HEK293 (cell line): ENCODE measurements at regions not wholly inside any gene's neighbourhood (a gene's known extent, or its start where the extent isn't known, plus 50 kb on each side); places are given as distances from the start of the nearest gene placed in this dataset.

Experiments
- CTCF ChIA-PET: fragments of 350-600 bp; formaldehyde crosslinking; extraction: SDS; loops from one replicate; lab custom pipeline; 2021; ENCODE audit warnings: antibody characterized with exemption; lab: Yijun Ruan, JAX
- POLR2A ChIA-PET: fragments of 300-600 bp; formaldehyde crosslinking; extraction: SDS; loops from one replicate; lab custom pipeline; 2020; ENCODE audit warnings: antibody characterized with exemption, inconsistent platforms; lab: Yijun Ruan, JAX
- H3K27ac ChIP-seq: fragments of 200-500 bp; sonication (Bioruptor generic); 2 replicates; pipeline ENCODE4 v1.5.1; 2014; ENCODE audit warnings: low read depth, low read length, control low read depth, inconsistent platforms; ENCODE audit errors: extremely low read depth
- H3K36me3 ChIP-seq, 2 experiments: fragments of 200-500 bp in 1 of 2; sonication (Bioruptor generic) in 1 of 2; 1 replicate in 1 of 2; 2 replicates in 1 of 2; pipeline ENCODE4 v1.5.1; 2014 to 2017; ENCODE audit warnings: inconsistent platforms in 2 of 2, low read length in 2 of 2; ENCODE audit not compliant: control insufficient read depth in 2 of 2, insufficient read depth in 1 of 2
- H3K4me1 ChIP-seq: fragments of 200-500 bp; sonication (Bioruptor generic); 2 replicates; pipeline ENCODE4 v1.5.1; 2014; ENCODE audit warnings: mild to moderate bottlenecking, low read length, inconsistent platforms; ENCODE audit not compliant: control insufficient read depth, insufficient read depth
- H3K4me3 ChIP-seq: 2 replicates; pipeline ENCODE4 v1.5.1; 2011; ENCODE audit warnings: low read depth, mild to moderate bottlenecking, control low read depth, low read length, moderate library complexity
- H3K9me3 ChIP-seq: fragments of 200-500 bp; sonication (Bioruptor generic); 2 replicates; pipeline ENCODE4 v1.5.1; 2014; ENCODE audit warnings: low read depth, low read length, inconsistent platforms; ENCODE audit not compliant: control insufficient read depth, insufficient read depth
- GFI1B ChIP-seq: fragments of 450-650 bp; formaldehyde crosslinking; IDR thresholded peaks from 2 replicates; pipeline ENCODE4 v1.5.1; 2016; ENCODE audit warnings: missing biosample characterization, missing genetic modification characterization
- OSR2 ChIP-seq: fragments of 450-650 bp; formaldehyde crosslinking; IDR thresholded peaks from 2 replicates; pipeline ENCODE4 v1.5.1; 2016; ENCODE audit warnings: missing biosample characterization, missing genetic modification characterization
- PRDM2 ChIP-seq: fragments of 450-650 bp; formaldehyde crosslinking; IDR thresholded peaks from 2 replicates; pipeline ENCODE4 v1.5.1; 2016; ENCODE audit warnings: missing biosample characterization, missing genetic modification characterization, borderline replicate concordance
- RBAK ChIP-seq: fragments of 450-650 bp; formaldehyde crosslinking; IDR thresholded peaks from 2 replicates; pipeline ENCODE4 v1.5.1; 2016; ENCODE audit warnings: missing biosample characterization, missing genetic modification characterization
- WT1 ChIP-seq: fragments of 450-650 bp; formaldehyde crosslinking; IDR thresholded peaks from 2 replicates; pipeline ENCODE4 v1.5.1; 2016; ENCODE audit warnings: missing biosample characterization, missing genetic modification characterization
- YY2 ChIP-seq: fragments of 450-650 bp; formaldehyde crosslinking; IDR thresholded peaks from 2 replicates; pipeline ENCODE4 v1.5.1; 2016; ENCODE audit warnings: missing biosample characterization, missing genetic modification characterization
- ZBTB21 ChIP-seq: fragments of 450-650 bp; formaldehyde crosslinking; IDR thresholded peaks from 2 replicates; pipeline ENCODE4 v1.5.1; 2017; ENCODE audit warnings: missing biosample characterization, missing genetic modification characterization
- ZBTB49 ChIP-seq: fragments of 450-650 bp; formaldehyde crosslinking; IDR thresholded peaks from 2 replicates; pipeline ENCODE4 v1.5.1; 2016; ENCODE audit warnings: missing biosample characterization, missing genetic modification characterization, low read depth
- ZNF132 ChIP-seq: fragments of 450-650 bp; formaldehyde crosslinking; IDR thresholded peaks from 2 replicates; pipeline ENCODE4 v1.5.1; 2017; ENCODE audit warnings: missing biosample characterization, missing genetic modification characterization, borderline replicate concordance
- ZNF146 ChIP-seq: fragments of 450-650 bp; formaldehyde crosslinking; IDR thresholded peaks from 2 replicates; pipeline ENCODE4 v1.5.1; 2016; ENCODE audit warnings: missing biosample characterization, missing genetic modification characterization
- ZNF157 ChIP-seq: fragments of 450-650 bp; formaldehyde crosslinking; IDR thresholded peaks from 2 replicates; pipeline ENCODE4 v1.5.1; 2016; ENCODE audit warnings: missing biosample characterization, missing genetic modification characterization
- ZNF214 ChIP-seq: fragments of 450-650 bp; formaldehyde crosslinking; IDR thresholded peaks from 2 replicates; pipeline ENCODE4 v1.5.1; 2017; ENCODE audit warnings: missing biosample characterization, mild to moderate bottlenecking, missing genetic modification characterization, borderline replicate concordance
- ZNF292 ChIP-seq: fragments of 450-650 bp; formaldehyde crosslinking; IDR thresholded peaks from 2 replicates; pipeline ENCODE4 v1.5.1; 2016; ENCODE audit warnings: low read depth, missing biosample characterization, missing genetic modification characterization, borderline replicate concordance
- ZNF510 ChIP-seq: fragments of 450-650 bp; formaldehyde crosslinking; IDR thresholded peaks from 2 replicates; pipeline ENCODE4 v1.5.1; 2018; ENCODE audit warnings: mild to moderate bottlenecking, missing genetic modification characterization, missing biosample characterization; ENCODE audit not compliant: insufficient replicate concordance
- ZNF560 ChIP-seq: fragments of 450-650 bp; formaldehyde crosslinking; IDR thresholded peaks from 2 replicates; pipeline ENCODE4 v1.5.1; 2017; ENCODE audit warnings: missing biosample characterization, missing genetic modification characterization, borderline replicate concordance
- ZNF585B ChIP-seq: fragments of 450-650 bp; formaldehyde crosslinking; IDR thresholded peaks from 2 replicates; pipeline ENCODE4 v1.5.1; 2016; ENCODE audit warnings: missing biosample characterization, missing genetic modification characterization
- ZNF654 ChIP-seq: fragments of 450-650 bp; formaldehyde crosslinking; IDR thresholded peaks from 2 replicates; pipeline ENCODE4 v1.5.1; 2016; ENCODE audit warnings: low read depth, missing biosample characterization, missing genetic modification characterization
- ZSCAN23 ChIP-seq: fragments of 450-650 bp; formaldehyde crosslinking; IDR thresholded peaks from 2 replicates; pipeline ENCODE4 v1.5.1; 2016; ENCODE audit warnings: missing biosample characterization, missing genetic modification characterization
- TF ChIP-seq, protein P1 (sequence below): fragments of 450-650 bp; formaldehyde crosslinking; IDR thresholded peaks from 2 replicates; pipeline ENCODE4 v1.5.1; 2016; ENCODE audit warnings: missing biosample characterization, missing genetic modification characterization
- TF ChIP-seq, protein P2 (sequence below): fragments of 450-650 bp; formaldehyde crosslinking; IDR thresholded peaks from 2 replicates; pipeline ENCODE4; 2016; ENCODE audit warnings: missing biosample characterization, missing genetic modification characterization

DNA sequence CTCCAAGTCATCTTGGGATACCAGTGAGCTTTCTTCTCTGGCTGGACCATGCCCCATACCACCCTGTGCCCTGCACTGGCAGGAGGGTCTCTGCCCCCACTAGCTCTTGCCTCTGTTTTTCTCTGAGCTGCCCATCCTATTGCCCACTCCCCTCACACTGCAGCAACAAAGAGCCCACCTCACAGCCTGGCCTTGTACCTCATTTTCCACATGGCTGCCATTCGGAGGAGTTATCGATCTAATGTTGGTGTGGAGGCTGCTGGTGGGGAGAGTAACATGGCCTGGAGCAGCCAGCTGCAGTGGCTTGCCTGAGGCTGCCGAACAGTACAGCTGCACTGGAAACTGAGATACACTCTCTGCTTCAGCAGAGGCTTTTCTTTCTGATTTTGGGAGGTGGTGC lies 65.7 kb upstream of the AGBL1 start (continued):
- TF ChIP-seq, protein P1, sequence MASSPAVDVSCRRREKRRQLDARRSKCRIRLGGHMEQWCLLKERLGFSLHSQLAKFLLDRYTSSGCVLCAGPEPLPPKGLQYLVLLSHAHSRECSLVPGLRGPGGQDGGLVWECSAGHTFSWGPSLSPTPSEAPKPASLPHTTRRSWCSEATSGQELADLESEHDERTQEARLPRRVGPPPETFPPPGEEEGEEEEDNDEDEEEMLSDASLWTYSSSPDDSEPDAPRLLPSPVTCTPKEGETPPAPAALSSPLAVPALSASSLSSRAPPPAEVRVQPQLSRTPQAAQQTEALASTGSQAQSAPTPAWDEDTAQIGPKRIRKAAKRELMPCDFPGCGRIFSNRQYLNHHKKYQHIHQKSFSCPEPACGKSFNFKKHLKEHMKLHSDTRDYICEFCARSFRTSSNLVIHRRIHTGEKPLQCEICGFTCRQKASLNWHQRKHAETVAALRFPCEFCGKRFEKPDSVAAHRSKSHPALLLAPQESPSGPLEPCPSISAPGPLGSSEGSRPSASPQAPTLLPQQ, result no peak
- TF ChIP-seq RBAK, result no peak
- no peak for TF ChIP-seq ZBTB21 (tag by site-specific recombination)
- no peak for TF ChIP-seq ZSCAN23 (tag by site-specific recombination)
- TF ChIP-seq ZBTB49 (tag by site-specific recombination), result no peak
- no peak for TF ChIP-seq ZNF132 (tag by site-specific recombination)

GRCh38 chr15:86016750-86017149 lies 62.9 kb upstream of the AGBL1 start:
- ChIA-PET POLR2A (no interaction called here), CTCF (interaction anchor here (0.7 kb wide), 1 partner anchor 947 kb away, joined by 3 read pairs; no protein-coding TSS in a partner anchor)
- Histone ChIP-seq H3K27ac (no peak overlapping the region), H3K36me3 (no peaks in the 10 kb centered on the region), H3K4me3 (no peak overlapping the region), H3K4me1 (peaks cover 11% of the 10 kb centered on the region), H3K9me3 (no peaks in the 10 kb centered on the region)
- TF ChIP-seq YY2 (tag by site-specific recombination) (no peak), ZNF146 (tag by site-specific recombination) (no peak), ZNF292 (tag by site-specific recombination) (no peak), OSR2 (tag by site-specific recombination) (no peak), ZNF157 (tag by site-specific recombination) (no peak), WT1 (tag by site-specific recombination) (no peak), ZNF585B (tag by site-specific recombination) (no peak), GFI1B (tag by site-specific recombination) (no peak), ZNF560 (no peak), PRDM2 (no peak), ZNF654 (tag by site-specific recombination) (no peak), ZNF214 (tag by site-specific recombination) (no peak), ZNF510 (no peak)
- TF ChIP-seq, protein P2, sequence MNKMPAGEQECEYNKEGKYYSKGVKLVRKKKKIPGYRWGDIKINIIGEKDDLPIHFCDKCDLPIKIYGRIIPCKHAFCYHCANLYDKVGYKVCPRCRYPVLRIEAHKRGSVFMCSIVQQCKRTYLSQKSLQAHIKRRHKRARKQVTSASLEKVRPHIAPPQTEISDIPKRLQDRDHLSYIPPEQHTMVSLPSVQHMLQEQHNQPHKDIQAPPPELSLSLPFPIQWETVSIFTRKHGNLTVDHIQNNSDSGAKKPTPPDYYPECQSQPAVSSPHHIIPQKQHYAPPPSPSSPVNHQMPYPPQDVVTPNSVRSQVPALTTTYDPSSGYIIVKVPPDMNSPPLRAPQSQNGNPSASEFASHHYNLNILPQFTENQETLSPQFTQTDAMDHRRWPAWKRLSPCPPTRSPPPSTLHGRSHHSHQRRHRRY (tag by site-specific recombination), result no peak
